OCI-LY3 (cell line): ENCODE measurements at regions not wholly inside any gene's neighbourhood (a gene's known extent, or its start where the extent isn't known, plus 50 kb on each side); places are given as distances from the start of the nearest gene placed in this dataset.

Experiments used
- H2AFZ ChIP-seq: fragments of 200-600, 300-600 bp; shearing (Covaris generic); 2 replicates; pipeline ENCODE4 v1.6.0; 2014; ENCODE audit warnings: antibody characterized with exemption, low read depth, low read length
- H3K27ac ChIP-seq: fragments of 200-600, 300-600 bp; sonication (generic); 2 replicates; pipeline ENCODE4 v1.5.1; 2014; ENCODE audit warnings: mild to moderate bottlenecking, low read length, moderate library complexity, mixed read lengths
- H3K27me3 ChIP-seq: fragments of 200-600, 300-600 bp; sonication (generic); 2 replicates; pipeline ENCODE4 v1.6.1; 2014; ENCODE audit warnings: low read depth, low read length, mixed read lengths
- H3K36me3 ChIP-seq: fragments of 200-600, 300-600 bp; sonication (generic); replicated peaks from 2 replicates; pipeline ENCODE3; 2014; ENCODE audit warnings: low read depth, low read length, mixed read lengths
- H3K4me1 ChIP-seq: fragments of 300-600, 200-600 bp; sonication (generic); 2 replicates; pipeline ENCODE4 v1.6.1; 2014; ENCODE audit warnings: low read length, mixed read lengths
- H3K4me2 ChIP-seq: fragments of 200-600, 300-600 bp; sonication (generic); 2 replicates; pipeline ENCODE4 v1.6.1; 2014; ENCODE audit warnings: low read length, mixed read lengths
- H3K4me3 ChIP-seq: fragments of 300-600, 200-600 bp; sonication (generic); 2 replicates; pipeline ENCODE4 v1.5.1; 2014; ENCODE audit warnings: antibody characterized with exemption, mild to moderate bottlenecking, low read length, moderate library complexity
- H3K79me2 ChIP-seq: fragments of 300-600, 200-600 bp; shearing (Covaris generic); 2 replicates; pipeline ENCODE4 v1.6.1; 2014; ENCODE audit warnings: mild to moderate bottlenecking, low read length, mixed read lengths
- H3K9ac ChIP-seq: fragments of 300-600, 200-600 bp; shearing (Covaris generic); 2 replicates; pipeline ENCODE4 v1.6.0; 2014; ENCODE audit warnings: mild to moderate bottlenecking, low read length, moderate library complexity
- H3K9me3 ChIP-seq: fragments of 200-600, 300-600 bp; shearing (Covaris generic); 2 replicates; pipeline ENCODE4 v1.6.1; 2014; ENCODE audit warnings: low read length, mixed read lengths; ENCODE audit not compliant: insufficient read depth
- H4K20me1 ChIP-seq: fragments of 200-600, 300-600 bp; sonication (generic); 2 replicates; pipeline ENCODE4 v1.6.1; 2016; ENCODE audit warnings: low read length, mixed read lengths; ENCODE audit not compliant: insufficient read depth
- CTCF ChIP-seq: fragments of 200-600, 300-600 bp; sonication (generic); IDR thresholded peaks from 2 replicates; pipeline ENCODE4 v1.5.1; 2014; ENCODE audit warnings: antibody characterized with exemption, low read length, low read depth
- EZH2phosphoT487 ChIP-seq: fragments of 200-600 bp; shearing (Covaris generic); IDR thresholded peaks from 2 replicates; pipeline ENCODE4 v1.6.1; 2018; ENCODE audit warnings: antibody characterized with exemption, mixed run types, low read depth

- no peak overlapping the region for H3K27ac ChIP-seq
- H3K4me1 ChIP-seq, result no peaks in the 10 kb centered on the region
- H3K36me3 ChIP-seq, result no peaks in the 10 kb centered on the region
- no peak overlapping the region for H3K4me3 ChIP-seq
- H3K4me2 ChIP-seq, result no peak overlapping the region
- no peak for TF ChIP-seq EZH2phosphoT487
- TF ChIP-seq CTCF, result no peak
- no peaks in the 10 kb centered on the region for H4K20me1 ChIP-seq
- H3K9ac ChIP-seq, result no peak overlapping the region
- H3K27me3 ChIP-seq, result peaks cover 11% of the 10 kb centered on the region; the same call in 1 of the 2 replicates
- H3K79me2 ChIP-seq, result no peaks in the 10 kb centered on the region
- no peak overlapping the region for H2AFZ ChIP-seq
- H3K9me3 ChIP-seq, result no peaks in the 10 kb centered on the region
Measured at GRCh38 chr2:126994340-126994777, 95.7 kb downstream of the TEX51 start.

- TF ChIP-seq EZH2phosphoT487, result no peak
- H3K4me1 ChIP-seq, result no peaks in the 10 kb centered on the region
- no peaks in the 10 kb centered on the region for H3K36me3 ChIP-seq
- H3K27ac ChIP-seq, result no peak overlapping the region
- no peaks in the 10 kb centered on the region for H3K9me3 ChIP-seq
- no peaks in the 10 kb centered on the region for H3K27me3 ChIP-seq
- H2AFZ ChIP-seq, result no peak overlapping the region
- no peak overlapping the region for H3K4me2 ChIP-seq
- no peak overlapping the region for H3K9ac ChIP-seq
- H4K20me1 ChIP-seq, result no peaks in the 10 kb centered on the region
- no peak overlapping the region for H3K4me3 ChIP-seq
- no peaks in the 10 kb centered on the region for H3K79me2 ChIP-seq
Measured at GRCh38 chr2:126995621-126996377, 97.1 kb downstream of the TEX51 start.

DNA sequence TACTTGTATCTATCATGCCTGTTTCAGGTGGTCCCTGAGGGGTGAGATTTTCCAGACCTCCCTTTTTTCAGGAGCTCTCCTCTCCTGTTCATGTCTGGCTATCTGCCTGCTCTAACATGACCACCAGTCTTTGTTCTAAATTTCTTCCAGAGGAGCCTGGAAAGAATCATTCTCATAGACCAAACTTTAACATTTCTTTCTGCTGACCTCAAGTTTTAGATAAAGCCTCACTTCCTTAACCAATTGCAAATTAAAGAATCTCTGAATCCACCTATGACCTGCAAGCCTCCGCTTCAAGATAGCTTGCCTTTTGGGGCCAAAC lies 97.6 kb downstream of the TEX51 start:
- no peaks in the 10 kb centered on the region for H4K20me1 ChIP-seq
- H3K4me3 ChIP-seq, result no peak overlapping the region
- no peaks in the 10 kb centered on the region for H3K4me1 ChIP-seq
- H3K27ac ChIP-seq, result no peak overlapping the region
- H3K9me3 ChIP-seq, result no peaks in the 10 kb centered on the region
- H2AFZ ChIP-seq, result no peak overlapping the region
- no peaks in the 10 kb centered on the region for H3K36me3 ChIP-seq
- H3K79me2 ChIP-seq, result no peaks in the 10 kb centered on the region
- no peak overlapping the region for H3K4me2 ChIP-seq
- no peaks in the 10 kb centered on the region for H3K27me3 ChIP-seq
- TF ChIP-seq CTCF (no peak), EZH2phosphoT487 (no peak)
- no peak overlapping the region for H3K9ac ChIP-seq
